ENCODE measurements at regions not wholly inside any gene's neighbourhood (a gene's known extent, or its start where the extent isn't known, plus 50 kb on each side); places are given as distances from the start of the nearest gene placed in this dataset.
"Not testable (repeated sequence)": the region's sequence is repeated elsewhere in the genome, so short reads cannot be mapped to it uniquely, and the experiment has no call there.

GRCh38 chr2:173716458-173717052, 248.6 kb downstream of the SP3 start:
- DNase-seq (ENCODE audit: low read depth, low spot score), result no peak

- no peak for DNase-seq (ENCODE audit: low read depth, low spot score)
Observed at GRCh38 chr2:173719471-173719870, 245.7 kb downstream of the SP3 start.

GRCh38 chr2:173720306-173720705, 244.9 kb downstream of the SP3 start:
- no peak for DNase-seq (ENCODE audit: low read depth, low spot score)

- no peak for DNase-seq (ENCODE audit: low read depth, low spot score)
Observed at GRCh38 chr2:173734797-173735196, 230.4 kb downstream of the SP3 start.

- not testable (repeated sequence) for DNase-seq (ENCODE audit: low read depth, low spot score)
Observed at GRCh38 chr2:173737954-173738575, 227.1 kb downstream of the SP3 start.

GRCh38 chr2:173739006-173739405, 226.2 kb downstream of the SP3 start:
- DNase-seq (ENCODE audit: low read depth, low spot score), result no peak

GRCh38 chr2:173740639-173741038, 224.5 kb downstream of the SP3 start:
- DNase-seq (ENCODE audit: low read depth, low spot score), result no peak

GRCh38 chr2:173741759-173742158, 223.4 kb downstream of the SP3 start:
- no peak for DNase-seq (ENCODE audit: low read depth, low spot score)

GRCh38 chr2:173747035-173747434, 218.1 kb downstream of the SP3 start:
- no peak for DNase-seq (ENCODE audit: low read depth, low spot score)

GRCh38 chr2:173749315-173749714, 215.9 kb downstream of the SP3 start:
- no peak for DNase-seq (ENCODE audit: low read depth, low spot score)

GRCh38 chr2:173750353-173750801, 214.8 kb downstream of the SP3 start:
- no peak for DNase-seq (ENCODE audit: low read depth, low spot score)

- no peak for DNase-seq (ENCODE audit: low read depth, low spot score)
Observed at GRCh38 chr2:173750831-173751230, 214.3 kb downstream of the SP3 start.

GRCh38 chr2:173751245-173751975, 213.8 kb downstream of the SP3 start:
- DNase-seq (ENCODE audit: low read depth, low spot score), result no peak

- no peak for DNase-seq (ENCODE audit: low read depth, low spot score)
Observed at GRCh38 chr2:173752152-173752551, 213.0 kb downstream of the SP3 start.

- no peak for DNase-seq (ENCODE audit: low read depth, low spot score)
Observed at GRCh38 chr2:173753441-173753840, 211.7 kb downstream of the SP3 start.

- DNase-seq (ENCODE audit: low read depth, low spot score), result no peak
Observed at GRCh38 chr2:173754165-173754564, 211.0 kb downstream of the SP3 start.

- no peak for DNase-seq (ENCODE audit: low read depth, low spot score)
Observed at GRCh38 chr2:173754837-173755236, 210.3 kb downstream of the SP3 start.

GRCh38 chr2:173755798-173756197, 209.4 kb downstream of the SP3 start:
- DNase-seq (ENCODE audit: low read depth, low spot score), result no peak

- DNase-seq (ENCODE audit: low read depth, low spot score), result no peak
Observed at GRCh38 chr2:173759959-173760358, 205.2 kb downstream of the SP3 start.

- DNase-seq (ENCODE audit: low read depth, low spot score), result no peak
Observed at GRCh38 chr2:173760553-173760952, 204.6 kb downstream of the SP3 start.

- no peak for DNase-seq (ENCODE audit: low read depth, low spot score)
Observed at GRCh38 chr2:173761603-173762119, 203.5 kb downstream of the SP3 start.

- no peak for DNase-seq (ENCODE audit: low read depth, low spot score)
Observed at GRCh38 chr2:173762221-173762620, 203.0 kb downstream of the SP3 start.

GRCh38 chr2:173762864-173763263, 202.3 kb downstream of the SP3 start:
- DNase-seq (ENCODE audit: low read depth, low spot score), result no peak

All from activated naive CD8-positive, alpha-beta T cell treated with anti-CD3 and anti-CD28 coated beads, Interleukin-2, amount 50 U/mL, for 16 hours (primary cell).